Pons (tissue), 1 donor: ENCODE measurements at regions not wholly inside any gene's neighbourhood (a gene's known extent, or its start where the extent isn't known, plus 50 kb on each side); places are given as distances from the start of the nearest gene placed in this dataset.

Experiments
- DNase-seq: peaks from one replicate; pipeline ENCODE4 v3.0.0-alpha.2; 2016; ENCODE audit warnings: low spot score

DNA sequence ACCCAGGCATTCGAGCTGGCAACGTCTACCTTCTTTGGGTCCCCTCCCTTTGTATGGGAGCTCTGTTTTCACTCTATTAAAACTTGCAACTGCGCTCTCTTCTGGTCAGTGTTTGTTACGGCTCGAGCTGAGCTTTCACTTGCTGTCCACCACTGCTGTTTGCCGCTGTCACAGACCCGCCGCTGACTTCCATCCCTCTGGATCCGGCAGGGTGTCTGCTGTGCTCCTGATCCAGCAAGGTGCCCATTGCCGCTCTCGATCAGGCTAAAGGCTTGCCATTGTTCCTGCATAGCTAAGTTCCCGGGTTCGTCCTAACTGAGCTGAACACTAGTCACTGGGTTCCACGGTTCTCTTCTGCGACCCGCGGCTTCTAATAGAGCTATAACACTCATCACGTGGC is 183.5 kb upstream of the GALNTL6 start:
- DNase-seq = no peak

DNA sequence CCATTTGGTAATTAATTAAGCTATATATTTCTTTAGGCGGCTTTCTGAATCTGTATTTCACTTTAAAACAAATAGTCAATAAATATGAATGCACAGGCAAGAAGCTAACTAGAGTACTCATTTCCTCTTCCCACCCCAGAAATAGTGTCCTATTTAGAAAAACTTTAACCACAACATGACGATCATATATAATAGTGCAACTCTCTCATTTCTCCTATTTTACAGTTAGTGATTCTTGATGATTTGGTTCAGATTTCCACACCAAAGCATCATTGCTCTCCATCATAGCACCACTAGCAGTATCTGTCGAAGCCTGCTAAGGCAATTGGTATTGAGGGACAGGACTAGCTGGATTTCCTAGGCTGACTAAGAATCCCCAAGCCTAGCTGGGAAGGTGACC is 184.0 kb upstream of the GALNTL6 start:
- DNase-seq = no peak

DNA sequence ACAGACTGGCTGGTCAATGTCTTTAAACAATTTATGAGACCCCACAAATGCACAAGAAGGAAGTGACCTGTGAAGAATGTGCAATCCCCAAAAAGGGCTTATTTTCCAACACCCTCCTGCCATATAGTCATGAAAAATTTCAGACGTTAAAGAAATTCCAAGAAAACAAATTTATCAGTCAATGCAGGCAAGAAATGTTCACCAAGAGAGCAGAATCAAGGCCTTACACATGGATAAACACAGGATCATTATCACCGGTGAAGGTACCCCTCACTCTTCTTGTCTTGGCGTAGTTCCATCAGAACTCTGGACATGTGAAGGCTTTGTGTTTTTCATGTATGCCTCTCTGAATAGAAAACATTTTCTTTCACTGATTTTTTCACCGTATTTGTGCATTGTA is 186.7 kb upstream of the GALNTL6 start:
- no peak for DNase-seq

DNA sequence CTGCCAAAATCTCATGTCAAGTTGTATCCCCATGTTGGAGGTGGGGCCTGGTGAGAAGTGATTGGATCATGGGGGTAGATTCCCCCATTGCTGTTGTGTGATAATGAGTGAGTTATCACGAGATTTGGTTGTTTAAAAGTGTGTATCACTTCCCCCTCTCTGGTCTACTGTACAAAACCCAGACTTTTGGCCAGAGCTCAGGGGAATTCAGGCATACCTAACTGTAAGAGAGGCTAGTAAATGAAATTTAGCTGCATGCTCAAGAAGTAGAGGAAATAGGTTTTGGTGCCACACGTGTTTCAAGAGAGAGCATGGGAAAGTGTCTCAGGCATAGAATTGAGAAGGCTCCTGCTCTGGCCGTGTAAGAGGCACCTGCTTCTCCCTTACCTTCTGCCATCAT is 190.5 kb upstream of the GALNTL6 start:
- no peak for DNase-seq

DNA sequence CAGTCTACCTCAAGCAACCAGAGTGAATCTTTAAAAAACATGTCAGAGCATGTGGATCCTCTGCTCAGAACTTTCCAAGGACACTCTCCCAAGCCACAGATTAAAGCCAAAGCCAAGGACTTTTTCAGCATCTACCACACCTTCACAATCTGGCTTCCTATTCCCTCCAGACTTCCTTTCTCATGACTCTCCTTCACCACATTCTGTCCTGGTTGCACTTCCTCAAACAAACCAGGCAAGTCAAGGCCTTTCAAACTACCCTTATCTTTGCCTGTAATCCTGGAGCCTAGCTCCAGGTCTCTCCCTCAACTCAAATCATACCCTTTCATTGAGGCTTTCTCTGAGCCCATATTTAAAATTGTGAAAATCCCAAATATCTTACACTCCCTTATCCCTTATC is 191.6 kb upstream of the GALNTL6 start:
- peak; percentile 53 for DNase-seq

DNA sequence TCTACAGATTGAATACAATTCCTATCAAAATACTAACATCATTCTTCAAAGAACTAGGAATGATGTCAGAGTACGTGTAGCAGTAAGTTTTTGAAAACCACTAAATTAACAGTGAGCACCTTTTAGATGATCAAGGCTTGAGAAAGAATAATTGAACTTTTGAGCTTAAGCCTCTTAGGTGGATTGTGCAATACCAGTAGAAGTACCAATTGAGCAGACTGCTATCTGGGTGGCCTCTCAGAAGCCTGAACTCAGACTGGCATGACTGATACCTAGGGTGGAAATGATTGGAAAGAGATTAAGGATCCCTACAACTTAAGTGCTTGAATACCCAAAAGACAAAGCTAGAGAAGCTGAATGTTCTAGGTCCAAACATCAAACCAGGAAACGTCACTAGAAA is 200.3 kb upstream of the GALNTL6 start:
- DNase-seq = no peak

DNA sequence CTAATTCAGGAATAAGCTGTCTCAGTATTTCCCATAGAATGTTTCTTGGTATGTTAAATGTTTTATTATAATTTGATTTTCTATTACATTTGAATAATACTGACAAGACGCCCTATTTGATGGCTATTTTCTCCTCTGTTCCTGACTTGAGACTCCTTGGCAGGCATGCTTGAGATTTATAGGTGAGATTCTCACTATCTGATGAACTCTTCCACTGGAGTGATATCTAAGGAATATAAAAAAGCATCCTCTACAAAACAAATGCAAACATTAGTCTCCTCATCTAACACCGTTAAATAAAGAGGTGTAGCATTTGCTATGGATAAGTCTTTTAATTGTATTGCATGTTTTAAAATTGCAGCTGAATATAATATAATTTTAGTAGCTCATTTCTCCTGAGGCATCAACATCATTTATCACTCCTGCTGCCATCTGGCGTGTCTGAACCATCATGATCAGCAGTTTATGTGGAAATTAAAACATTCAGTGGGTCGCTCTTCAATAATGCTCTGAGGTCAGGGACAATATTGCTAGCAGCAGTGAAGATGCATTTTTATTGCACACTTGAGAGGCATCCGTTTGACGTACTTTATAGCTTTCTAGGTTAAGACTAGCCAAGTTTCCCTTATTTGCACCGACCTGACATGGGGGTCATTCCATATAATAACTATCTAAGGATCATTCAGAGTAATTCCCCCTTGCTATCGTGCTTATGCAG is 210.4 kb upstream of the GALNTL6 start:
- DNase-seq = no peak

DNA sequence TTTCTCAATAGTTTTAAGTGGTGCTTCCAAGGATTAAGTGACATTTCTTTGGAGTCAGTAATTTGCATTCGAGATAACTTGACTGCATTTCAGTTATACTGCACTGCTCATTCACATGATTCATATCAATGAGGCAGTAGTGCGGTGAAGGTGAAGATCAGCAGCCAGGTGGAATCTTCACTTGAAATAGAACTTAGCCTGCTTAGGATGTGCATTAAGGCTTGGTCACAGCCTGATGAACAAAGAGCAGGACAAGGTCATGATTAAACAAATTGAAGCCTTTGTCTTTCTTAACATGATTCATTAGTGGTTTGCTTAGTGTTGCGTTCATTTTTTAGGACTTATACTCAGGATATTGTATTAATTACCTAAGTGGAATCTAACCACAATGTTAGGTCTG is 212.1 kb upstream of the GALNTL6 start:
- DNase-seq = no peak

DNA sequence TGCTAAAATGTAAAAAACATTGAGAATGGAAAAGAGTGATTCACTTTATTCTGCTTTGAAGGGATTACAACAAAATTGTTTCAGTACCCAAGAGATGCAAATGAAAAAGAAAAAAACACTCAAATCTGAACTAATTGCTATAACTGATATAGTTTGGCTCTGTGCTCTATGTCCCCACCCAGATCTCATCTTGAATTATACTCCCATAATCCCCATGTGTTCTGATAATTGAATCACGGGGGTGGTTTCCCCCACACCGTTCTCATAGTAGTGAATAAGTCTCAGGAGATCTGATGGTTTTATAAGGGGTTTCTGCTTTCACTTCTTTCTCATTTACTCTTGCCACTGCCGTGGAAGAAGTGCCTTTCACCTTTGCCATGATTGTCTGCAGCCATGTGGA is 213.6 kb upstream of the GALNTL6 start:
- no peak for DNase-seq

DNA sequence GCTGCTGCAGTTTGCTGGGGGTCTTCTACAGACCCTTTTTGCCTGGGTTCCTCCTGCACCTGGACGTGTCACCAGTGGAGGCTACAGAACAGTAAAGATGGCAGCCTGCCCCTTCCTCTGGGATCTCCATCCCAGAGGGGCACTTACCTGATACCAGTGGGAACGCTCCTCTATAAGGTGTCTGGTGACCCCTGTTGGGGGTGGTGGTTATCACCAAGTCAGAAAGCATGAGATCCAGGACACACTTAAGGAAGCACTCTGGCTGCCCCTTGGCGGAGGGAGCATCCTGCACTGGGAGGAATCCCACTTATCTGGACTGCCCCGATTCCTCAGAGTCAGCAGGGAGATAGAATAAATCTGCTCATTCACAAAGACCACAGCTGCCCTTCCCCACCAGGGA is 218.9 kb upstream of the GALNTL6 start:
- DNase-seq = no peak

DNA sequence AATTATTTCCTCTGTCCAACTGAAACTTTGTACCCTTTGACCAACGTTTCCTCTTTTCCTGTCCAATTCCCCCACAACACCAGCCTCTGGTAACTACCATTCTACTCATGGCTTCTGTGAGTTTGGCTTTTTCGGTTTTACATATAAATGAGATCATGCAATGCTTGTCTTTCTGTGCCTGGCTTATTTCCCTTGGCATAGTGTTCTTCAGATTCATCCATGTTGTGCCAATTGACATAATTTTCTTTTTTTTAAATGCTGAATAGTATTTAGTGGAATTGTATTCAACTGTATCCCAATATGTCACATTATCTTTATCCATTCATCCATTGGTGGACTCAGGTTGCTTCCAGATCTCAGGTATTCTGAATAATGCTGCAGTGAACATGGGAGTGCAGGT is 222.5 kb upstream of the GALNTL6 start:
- DNase-seq = no peak

DNA sequence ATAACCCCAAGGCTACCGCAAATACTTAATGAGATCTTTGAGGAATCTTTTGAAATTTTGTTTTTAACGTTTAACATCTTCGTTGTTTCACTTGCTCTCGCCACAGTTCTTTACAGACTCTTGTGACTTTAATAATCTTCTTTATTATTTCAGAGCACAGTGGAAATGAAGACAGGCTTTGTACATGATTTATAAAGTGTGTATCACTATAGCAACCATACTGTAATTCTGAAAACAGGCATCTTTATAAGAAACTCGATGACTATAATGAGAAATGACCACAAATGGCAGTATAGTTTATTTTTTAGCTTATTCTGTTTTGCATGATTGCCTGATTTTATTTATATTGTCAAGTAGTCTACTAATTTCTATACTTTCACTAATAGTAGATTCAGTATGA is 224.4 kb upstream of the GALNTL6 start:
- no peak for DNase-seq

DNA sequence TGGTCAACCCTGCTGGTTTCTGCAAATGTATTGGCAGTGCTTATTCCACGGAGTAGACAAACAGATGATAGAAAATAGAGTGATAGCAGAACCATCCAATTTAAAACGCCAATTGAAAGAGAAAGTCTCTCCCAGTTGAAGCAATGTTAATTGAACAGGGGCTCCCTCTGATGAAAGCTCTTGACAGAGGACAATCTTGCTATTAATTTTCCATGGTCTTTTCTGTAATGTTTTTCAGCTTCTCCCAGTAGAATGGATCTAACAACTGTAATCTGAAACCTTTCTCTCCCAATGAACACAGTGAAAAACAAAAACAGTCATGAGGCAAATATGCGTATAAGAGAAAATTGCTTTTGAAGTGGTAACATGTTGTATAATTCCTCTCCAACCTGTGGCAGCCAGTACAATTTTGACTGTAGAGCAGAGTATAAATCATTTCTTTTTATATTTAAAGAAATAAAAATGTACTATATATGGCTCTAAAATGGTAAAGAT is 225.1 kb upstream of the GALNTL6 start:
- no peak for DNase-seq

DNA sequence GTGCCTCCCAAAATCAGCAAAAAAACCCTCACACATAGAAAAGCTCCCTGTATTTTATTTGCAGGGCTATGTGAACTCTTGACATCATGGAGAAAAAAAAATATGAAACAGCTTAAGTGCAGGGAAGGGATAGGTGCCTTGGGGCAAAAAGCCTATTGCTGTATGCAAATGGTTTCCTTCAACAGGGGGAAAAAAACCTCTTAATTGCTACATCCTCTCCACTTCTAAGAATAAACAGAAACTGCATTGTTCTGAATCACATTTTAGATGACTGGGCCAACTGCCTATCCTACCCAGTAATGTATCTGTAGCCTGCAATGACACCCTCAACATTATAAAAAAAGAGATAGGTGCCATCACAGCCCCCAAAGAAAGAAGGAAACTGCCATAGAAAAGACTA is 229.4 kb upstream of the GALNTL6 start:
- DNase-seq = no peak

DNA sequence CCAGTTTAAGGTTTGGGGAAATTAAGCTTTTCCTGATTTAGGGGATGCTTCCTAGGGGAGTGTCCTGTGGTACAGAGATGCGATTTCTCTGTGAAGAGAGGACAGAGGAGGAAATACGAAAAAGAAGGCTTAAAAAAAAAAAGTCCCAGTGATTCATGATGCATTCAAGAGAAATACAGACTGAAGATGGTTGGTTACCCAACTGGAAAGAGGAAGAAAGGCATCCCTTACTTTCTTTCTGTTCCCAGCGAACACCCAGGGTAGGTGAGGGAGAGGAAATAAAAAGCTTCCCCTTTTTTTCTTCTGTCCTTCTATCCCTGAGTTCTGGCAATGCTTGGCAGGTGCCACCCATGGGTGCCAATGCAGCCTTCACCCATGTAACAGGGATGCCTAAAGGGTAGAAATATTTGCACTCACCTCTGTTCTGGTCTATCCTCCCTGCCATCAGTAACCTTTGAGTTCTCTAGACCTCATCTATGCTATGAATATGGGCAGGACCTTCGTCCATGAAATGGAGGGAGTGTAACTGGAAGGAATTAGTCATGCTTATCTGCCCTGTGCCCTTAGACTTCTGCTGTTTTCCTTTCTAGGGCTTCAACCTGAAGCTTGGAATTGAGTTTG is 230.1 kb upstream of the GALNTL6 start:
- DNase-seq = no peak

DNA sequence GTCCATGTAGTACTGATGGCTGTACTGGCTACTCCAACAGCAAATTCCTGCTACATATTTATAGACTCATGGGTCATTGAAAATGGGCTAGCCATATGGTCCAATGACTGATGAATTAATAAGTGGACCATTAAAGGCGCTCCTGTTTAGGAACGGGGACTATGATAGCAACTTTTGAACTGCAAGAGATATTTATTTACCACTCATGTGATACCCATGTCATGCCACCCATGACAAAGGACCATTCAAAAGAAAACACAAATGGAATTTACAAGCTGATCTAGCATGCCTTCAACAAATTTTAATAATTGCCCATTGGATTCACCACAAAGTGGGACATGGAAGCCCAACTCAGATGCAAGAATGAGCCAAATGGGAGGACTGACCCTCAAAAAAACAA is 240.0 kb upstream of the GALNTL6 start:
- no peak for DNase-seq

DNA sequence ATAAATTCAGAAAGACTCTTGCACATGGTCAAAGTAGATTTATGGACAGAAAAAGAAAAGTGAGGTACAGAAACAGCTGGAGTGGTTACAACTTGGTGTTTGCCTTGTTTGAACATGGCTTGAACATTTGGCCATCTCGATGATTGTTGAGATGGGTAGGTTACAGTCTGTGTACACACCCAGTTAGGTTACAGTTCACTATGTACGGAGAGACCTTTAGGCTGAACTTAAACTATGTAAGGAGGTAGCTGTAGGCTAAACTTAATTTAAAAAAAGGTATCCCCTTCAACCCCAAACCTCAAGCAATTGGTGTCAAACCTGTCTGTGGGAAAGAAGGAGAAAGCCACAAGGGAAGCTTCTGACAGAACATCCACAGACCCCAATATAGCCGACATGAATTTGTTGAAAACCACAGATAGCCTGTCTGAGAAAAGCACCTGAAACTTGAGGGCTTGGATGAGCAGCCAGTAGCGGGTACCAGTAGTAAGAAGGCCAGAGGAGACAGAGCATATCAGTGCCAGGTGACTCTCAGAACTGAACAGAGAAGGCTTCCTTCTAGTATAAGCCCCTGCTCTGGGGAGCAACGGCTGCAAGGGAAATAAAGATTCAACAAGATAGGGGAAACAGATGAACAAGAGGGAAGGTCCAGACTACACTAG is 247.9 kb upstream of the GALNTL6 start:
- no peak for DNase-seq

DNA sequence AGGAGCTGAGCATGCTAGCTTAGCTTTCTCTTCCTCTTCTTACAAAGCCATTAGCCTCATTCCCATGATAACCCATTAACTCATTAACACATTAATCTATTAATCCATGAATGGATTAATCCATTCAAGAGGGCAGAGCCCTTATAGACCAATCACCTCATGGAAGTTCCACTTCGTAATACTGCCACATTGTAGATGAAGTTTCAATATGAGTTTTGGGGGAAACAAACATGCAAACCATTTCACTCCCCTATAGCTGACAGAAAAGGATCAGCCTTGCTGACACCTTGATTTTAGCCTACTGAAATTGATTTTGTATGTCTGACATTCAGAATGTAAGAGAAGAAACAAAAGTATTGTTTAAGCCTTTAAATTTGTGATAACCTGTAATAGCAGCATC is 251.8 kb upstream of the GALNTL6 start:
- no peak for DNase-seq

DNA sequence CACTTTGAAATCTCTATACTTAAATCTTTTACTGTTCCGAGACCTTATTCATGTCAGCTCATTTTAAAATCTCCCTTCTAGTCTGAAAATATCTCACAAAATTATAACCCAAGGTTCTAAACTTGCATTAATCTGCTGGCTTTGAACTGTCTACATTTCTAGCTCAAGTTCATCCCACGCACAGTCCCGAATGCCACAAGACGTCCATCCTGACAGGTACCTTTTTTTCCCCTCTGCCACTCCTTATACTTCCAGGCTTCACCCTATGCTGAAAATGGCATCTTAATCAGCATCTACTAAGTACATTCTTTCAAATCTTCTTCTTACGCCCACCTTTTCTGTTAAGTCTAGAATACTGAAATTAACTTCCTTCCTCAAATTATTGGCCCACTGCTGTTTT is 259.2 kb upstream of the GALNTL6 start:
- DNase-seq = no peak

DNA sequence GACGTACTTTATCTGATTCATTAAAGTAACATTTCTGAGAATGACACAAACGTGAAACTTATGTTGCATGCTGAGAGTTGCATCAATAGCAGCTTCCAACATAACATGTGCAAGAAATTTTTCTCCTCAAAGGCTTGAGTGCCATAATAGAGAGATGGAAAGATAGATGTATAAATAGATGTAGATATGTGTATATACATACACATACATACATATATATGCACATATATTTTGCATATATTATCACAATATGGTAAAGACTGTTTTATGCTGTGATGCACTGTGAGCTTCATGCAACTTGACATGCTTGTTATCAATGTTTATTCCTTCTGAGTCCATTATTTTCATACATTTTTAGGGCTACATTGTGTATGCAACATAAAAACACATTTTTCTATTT is 270.6 kb upstream of the GALNTL6 start:
- DNase-seq = no peak

DNA sequence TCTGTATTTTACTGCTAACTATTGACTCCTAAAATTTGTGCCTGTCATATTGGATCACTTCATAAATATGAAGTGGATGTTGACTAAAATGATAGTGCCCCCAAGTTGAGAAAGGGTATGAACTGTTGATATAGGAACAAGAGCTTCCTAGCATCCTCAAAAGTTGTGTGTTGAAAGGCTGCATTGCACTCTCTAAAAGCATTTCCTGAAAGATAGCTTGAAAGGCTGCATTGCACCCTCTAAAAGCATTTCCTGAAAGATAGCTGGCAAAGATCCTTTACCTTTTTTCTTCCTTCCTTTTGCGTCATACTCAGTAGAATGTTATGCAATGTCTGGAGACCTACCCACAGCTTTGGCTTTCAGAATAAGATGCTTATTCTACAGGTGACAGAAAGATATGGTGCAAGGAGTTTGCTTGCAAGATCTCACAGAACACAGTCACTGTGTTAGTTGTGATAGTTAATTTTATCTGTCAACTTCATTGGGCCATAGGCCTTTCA is 274.6 kb upstream of the GALNTL6 start:
- no peak for DNase-seq

DNA sequence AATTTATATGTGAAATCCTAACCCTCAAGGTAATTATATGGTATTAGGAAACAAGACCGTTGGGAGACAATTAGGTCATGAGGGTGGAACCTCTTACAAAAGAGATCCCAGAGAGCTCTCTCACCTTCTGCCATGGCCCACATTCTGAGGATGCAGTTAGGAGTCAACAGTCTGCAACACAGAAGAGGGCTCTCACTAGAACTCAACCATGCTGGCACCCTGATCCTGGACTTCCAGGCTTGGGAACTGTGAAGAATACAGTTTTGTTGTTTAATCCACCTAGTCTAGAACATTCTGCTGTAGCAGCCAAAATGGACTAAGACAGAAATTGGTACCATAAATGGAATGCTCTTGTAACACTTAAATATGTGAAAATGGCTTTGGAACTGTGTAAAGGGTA is 278.8 kb upstream of the GALNTL6 start:
- DNase-seq = no peak

DNA sequence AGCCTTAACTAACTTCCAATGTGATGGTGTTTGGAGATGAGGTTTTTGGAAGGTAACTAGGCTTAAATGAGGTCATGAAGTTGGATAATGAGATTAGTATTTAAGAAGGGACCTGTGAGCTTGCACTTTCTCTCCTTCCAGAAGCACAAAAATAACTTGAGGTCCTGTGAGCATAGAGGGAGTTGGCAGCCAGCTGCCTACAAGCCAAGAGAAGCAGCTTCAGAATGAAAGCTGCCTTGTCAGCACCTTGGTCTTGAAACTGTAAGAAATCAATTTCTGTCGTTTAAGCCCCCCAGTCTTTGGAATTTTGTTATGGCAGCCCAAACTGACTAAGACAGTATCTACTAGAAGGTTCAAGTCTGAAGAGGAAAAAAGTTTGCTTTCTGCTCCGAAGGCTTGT is 280.2 kb upstream of the GALNTL6 start:
- no peak for DNase-seq
